ENCODE measurements at regions not wholly inside any gene's neighbourhood (a gene's known extent, or its start where the extent isn't known, plus 50 kb on each side); places are given as distances from the start of the nearest gene placed in this dataset.
A peak's percentile ranks its signal among the peaks of the same experiment; 100 is the strongest.

GRCh38 chr2:21412944-21413443 lies 289.2 kb downstream of the TDRD15 start:
- no peaks in the 10 kb centered on the region for H3K4me1 Mint-ChIP-seq (ENCODE audit: unreplicated experiment)
- H3K9me3 Mint-ChIP-seq = no peaks in the 10 kb centered on the region
- H3K27me3 Mint-ChIP-seq = peaks cover 5% of the 10 kb centered on the region
- TF ChIP-seq, protein P1, sequence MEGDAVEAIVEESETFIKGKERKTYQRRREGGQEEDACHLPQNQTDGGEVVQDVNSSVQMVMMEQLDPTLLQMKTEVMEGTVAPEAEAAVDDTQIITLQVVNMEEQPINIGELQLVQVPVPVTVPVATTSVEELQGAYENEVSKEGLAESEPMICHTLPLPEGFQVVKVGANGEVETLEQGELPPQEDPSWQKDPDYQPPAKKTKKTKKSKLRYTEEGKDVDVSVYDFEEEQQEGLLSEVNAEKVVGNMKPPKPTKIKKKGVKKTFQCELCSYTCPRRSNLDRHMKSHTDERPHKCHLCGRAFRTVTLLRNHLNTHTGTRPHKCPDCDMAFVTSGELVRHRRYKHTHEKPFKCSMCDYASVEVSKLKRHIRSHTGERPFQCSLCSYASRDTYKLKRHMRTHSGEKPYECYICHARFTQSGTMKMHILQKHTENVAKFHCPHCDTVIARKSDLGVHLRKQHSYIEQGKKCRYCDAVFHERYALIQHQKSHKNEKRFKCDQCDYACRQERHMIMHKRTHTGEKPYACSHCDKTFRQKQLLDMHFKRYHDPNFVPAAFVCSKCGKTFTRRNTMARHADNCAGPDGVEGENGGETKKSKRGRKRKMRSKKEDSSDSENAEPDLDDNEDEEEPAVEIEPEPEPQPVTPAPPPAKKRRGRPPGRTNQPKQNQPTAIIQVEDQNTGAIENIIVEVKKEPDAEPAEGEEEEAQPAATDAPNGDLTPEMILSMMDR (conservative IDR thresholded peaks at IDR 0.05) = no peak
- no peaks in the 10 kb centered on the region for H3K36me3 Mint-ChIP-seq
- DNase-seq (ENCODE audit: extremely low spot score, unreplicated experiment) = no peak
- H3K27ac Mint-ChIP-seq = no peak overlapping the region
- no peak overlapping the region for H3K4me3 Mint-ChIP-seq

DNA sequence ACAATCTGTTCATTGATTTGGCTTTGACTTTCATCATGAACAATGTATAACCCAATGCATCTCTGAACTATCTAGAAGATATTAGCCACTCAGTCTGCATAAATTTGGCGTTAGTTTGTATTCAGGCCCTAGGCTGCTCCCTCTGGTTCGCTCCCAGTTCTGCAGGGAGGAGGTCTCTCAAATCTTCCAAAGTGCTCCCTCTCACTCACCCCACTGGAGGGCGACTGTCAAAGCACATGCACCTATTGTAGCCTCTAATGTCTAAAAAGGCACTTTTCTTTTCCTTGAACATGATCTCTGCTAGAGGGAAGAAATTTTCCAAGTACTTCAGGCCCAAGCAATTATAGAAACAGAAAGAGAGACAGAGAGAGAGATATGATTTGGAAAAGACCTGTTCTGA lies 291.5 kb downstream of the TDRD15 start:
- no peaks in the 10 kb centered on the region for H3K36me3 Mint-ChIP-seq
- H3K27me3 Mint-ChIP-seq = peaks cover 9% of the 10 kb centered on the region
- no peaks in the 10 kb centered on the region for H3K4me1 Mint-ChIP-seq (ENCODE audit: unreplicated experiment)
- DNase-seq (ENCODE audit: extremely low spot score, unreplicated experiment) = no peak
- no peaks in the 10 kb centered on the region for H3K9me3 Mint-ChIP-seq
- H3K4me3 Mint-ChIP-seq = no peak overlapping the region
- TF ChIP-seq, protein P1 (conservative IDR thresholded peaks at IDR 0.05) = peak; percentile 52
- no peak overlapping the region for H3K27ac Mint-ChIP-seq

GRCh38 chr2:21416226-21416625 lies 292.5 kb downstream of the TDRD15 start:
- H3K36me3 Mint-ChIP-seq = no peaks in the 10 kb centered on the region
- H3K4me1 Mint-ChIP-seq (ENCODE audit: unreplicated experiment) = no peaks in the 10 kb centered on the region
- no peaks in the 10 kb centered on the region for H3K9me3 Mint-ChIP-seq
- H3K27me3 Mint-ChIP-seq = peaks cover 9% of the 10 kb centered on the region
- TF ChIP-seq, protein P1 (conservative IDR thresholded peaks at IDR 0.05) = no peak
- DNase-seq (ENCODE audit: extremely low spot score, unreplicated experiment) = no peak
- no peak overlapping the region for H3K4me3 Mint-ChIP-seq
- H3K27ac Mint-ChIP-seq = no peak overlapping the region

DNA sequence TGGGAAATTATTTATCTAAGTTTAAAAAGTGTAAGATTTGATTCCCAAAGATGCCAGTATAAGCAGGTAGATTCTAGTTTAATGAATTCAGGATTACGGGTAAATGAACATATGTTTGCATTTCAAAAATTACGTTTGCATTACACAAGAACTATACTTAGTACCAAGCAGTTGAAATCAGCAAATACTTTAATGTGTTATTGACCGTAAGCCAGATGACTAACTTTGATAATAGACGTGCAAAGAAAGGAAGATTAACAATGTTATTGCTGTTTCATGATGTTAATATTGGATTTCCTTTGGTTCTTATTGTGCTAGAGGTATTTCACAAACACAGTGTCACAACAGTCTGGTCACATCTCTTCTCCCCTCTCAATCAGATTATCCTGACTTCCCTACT lies 294.7 kb downstream of the TDRD15 start:
- peaks cover 6% of the 10 kb centered on the region for H3K9me3 Mint-ChIP-seq
- no peak overlapping the region for H3K4me3 Mint-ChIP-seq
- DNase-seq (ENCODE audit: extremely low spot score, unreplicated experiment) = no peak
- no peak overlapping the region for H3K27ac Mint-ChIP-seq
- TF ChIP-seq, protein P1 (conservative IDR thresholded peaks at IDR 0.05) = no peak
- H3K36me3 Mint-ChIP-seq = no peaks in the 10 kb centered on the region
- H3K27me3 Mint-ChIP-seq = peaks cover 9% of the 10 kb centered on the region
- H3K4me1 Mint-ChIP-seq (ENCODE audit: unreplicated experiment) = peaks cover 6% of the 10 kb centered on the region

GRCh38 chr2:21420553-21421335 lies 297.0 kb downstream of the TDRD15 start:
- peaks cover 9% of the 10 kb centered on the region for H3K27me3 Mint-ChIP-seq
- H3K9me3 Mint-ChIP-seq = peaks cover 6% of the 10 kb centered on the region
- H3K4me3 Mint-ChIP-seq = no peak overlapping the region
- no peak overlapping the region for H3K27ac Mint-ChIP-seq
- peaks cover 6% of the 10 kb centered on the region for H3K4me1 Mint-ChIP-seq (ENCODE audit: unreplicated experiment)
- TF ChIP-seq, protein P1 (conservative IDR thresholded peaks at IDR 0.05) = no peak
- no peak for DNase-seq (ENCODE audit: extremely low spot score, unreplicated experiment)
- no peaks in the 10 kb centered on the region for H3K36me3 Mint-ChIP-seq
